Neural progenitor cell (in vitro differentiated cells): ENCODE measurements at regions not wholly inside any gene's neighbourhood (a gene's known extent, or its start where the extent isn't known, plus 50 kb on each side); places are given as distances from the start of the nearest gene placed in this dataset.

ENCODE experiments used
- DNase-seq: peaks from one replicate; pipeline ENCODE4 v3.0.0-alpha.2; 2016; ENCODE audit warnings: low spot score
- H2AFZ ChIP-seq: fragments of 200-600 bp; sonication (generic); replicated peaks from 2 replicates; pipeline ENCODE4 v1.6.1; 2016; ENCODE audit warnings: antibody characterized with exemption
- H3F3A ChIP-seq: fragments of 200-600 bp; sonication (generic); 2 replicates; pipeline ENCODE4 v1.6.1; 2016; ENCODE audit warnings: antibody characterized with exemption, low read depth
- H3K27ac ChIP-seq: fragments of 200-600 bp; sonication (generic); 2 replicates; pipeline ENCODE4 v1.5.1; 2016; ENCODE audit warnings: mild to moderate bottlenecking
- H3K27me3 ChIP-seq: fragments of 200-600 bp; sonication (generic); 2 replicates; pipeline ENCODE4 v1.6.1; 2016; ENCODE audit warnings: mild to moderate bottlenecking, moderate library complexity
- H3K36me3 ChIP-seq: fragments of 200-600 bp; sonication (generic); 2 replicates; pipeline ENCODE4 v1.5.1; 2016
- H3K4me1 ChIP-seq: fragments of 200-600 bp; sonication (generic); 2 replicates; pipeline ENCODE4 v1.6.1; 2016; ENCODE audit warnings: mixed run types
- H3K4me2 ChIP-seq: fragments of 200-600 bp; sonication (generic); 2 replicates; pipeline ENCODE4 v1.6.1; 2016
- H3K4me3 ChIP-seq: fragments of 200-600 bp; sonication (generic); 2 replicates; pipeline ENCODE4 v1.5.1; 2016
- H3K79me2 ChIP-seq: fragments of 200-600 bp; sonication (generic); 2 replicates; pipeline ENCODE4 v1.6.1; 2016; ENCODE audit warnings: low read depth
- H3K9ac ChIP-seq: fragments of 200-600 bp; sonication (generic); 2 replicates; pipeline ENCODE4 v1.6.1; 2016
- H3K9me3 ChIP-seq: fragments of 200-600 bp; sonication (generic); 2 replicates; pipeline ENCODE4 v1.5.1; 2016; ENCODE audit warnings: low read depth
- H4K20me1 ChIP-seq: fragments of 200-600 bp; sonication (generic); 2 replicates; pipeline ENCODE4 v1.6.1; 2016; ENCODE audit warnings: low read depth
- H3K27ac Mint-ChIP-seq: 3 replicates; pipeline ENCODE4 v1.8.0; 2021; ENCODE audit warnings: mixed read lengths
- H3K27me3 Mint-ChIP-seq: 2 replicates; pipeline ENCODE4 v1.8.0; 2022; ENCODE audit warnings: low read depth, mild to moderate bottlenecking, inconsistent platforms, moderate library complexity, mixed read lengths; ENCODE audit not compliant: insufficient read depth
- H3K36me3 Mint-ChIP-seq: 3 replicates; pipeline ENCODE4 v1.8.0; 2021; ENCODE audit warnings: mixed read lengths
- H3K4me1 Mint-ChIP-seq: 3 replicates; pipeline ENCODE4 v1.8.0; 2021; ENCODE audit warnings: mixed read lengths
- H3K4me3 Mint-ChIP-seq: 3 replicates; pipeline ENCODE4 v1.8.0; 2021; ENCODE audit warnings: mild to moderate bottlenecking, moderate library complexity, mixed read lengths
- H3K9me3 Mint-ChIP-seq: 3 replicates; pipeline ENCODE4 v1.8.0; 2020; ENCODE audit warnings: mixed read lengths
- EZH2 ChIP-seq: fragments of 200-600 bp; sonication (generic); IDR thresholded peaks from 2 replicates; pipeline ENCODE4 v1.6.1; 2017; ENCODE audit warnings: antibody characterized with exemption, mild to moderate bottlenecking, moderate library complexity
- EZH2phosphoT487 ChIP-seq: fragments of 200-600 bp; sonication (generic); IDR thresholded peaks from 2 replicates; pipeline ENCODE4 v1.6.1; 2017; ENCODE audit warnings: antibody characterized with exemption
- TF ChIP-seq, protein P1 (sequence below): fragments of 200-600 bp; sonication (generic); IDR thresholded peaks from 2 replicates; pipeline ENCODE4 v1.5.1; 2017; ENCODE audit warnings: antibody characterized with exemption, mild to moderate bottlenecking

GRCh38 chr4:111209706-111210105 lies 586.8 kb upstream of the PITX2 start:
- Mint-ChIP-seq H3K27ac (no peak overlapping the region), H3K27me3 (no peaks in the 10 kb centered on the region), H3K4me3 (no peak overlapping the region), H3K9me3 (no peaks in the 10 kb centered on the region), H3K4me1 (peaks cover 7% of the 10 kb centered on the region), H3K36me3 (no peaks in the 10 kb centered on the region)
- Histone ChIP-seq H3K9ac (no peak overlapping the region), H3K9me3 (no peaks in the 10 kb centered on the region), H2AFZ (no peak overlapping the region), H3K36me3 (no peaks in the 10 kb centered on the region), H3K4me2 (no peak overlapping the region), H4K20me1 (no peaks in the 10 kb centered on the region), H3K4me1 (peaks cover 7% of the 10 kb centered on the region), H3K27ac (no peak overlapping the region), H3K4me3 (no peak overlapping the region), H3K27me3 (no peaks in the 10 kb centered on the region), H3K79me2 (no peaks in the 10 kb centered on the region), H3F3A (no peaks in the 10 kb centered on the region)
- TF ChIP-seq EZH2 (no peak), EZH2phosphoT487 (no peak)
- TF ChIP-seq, protein P1, sequence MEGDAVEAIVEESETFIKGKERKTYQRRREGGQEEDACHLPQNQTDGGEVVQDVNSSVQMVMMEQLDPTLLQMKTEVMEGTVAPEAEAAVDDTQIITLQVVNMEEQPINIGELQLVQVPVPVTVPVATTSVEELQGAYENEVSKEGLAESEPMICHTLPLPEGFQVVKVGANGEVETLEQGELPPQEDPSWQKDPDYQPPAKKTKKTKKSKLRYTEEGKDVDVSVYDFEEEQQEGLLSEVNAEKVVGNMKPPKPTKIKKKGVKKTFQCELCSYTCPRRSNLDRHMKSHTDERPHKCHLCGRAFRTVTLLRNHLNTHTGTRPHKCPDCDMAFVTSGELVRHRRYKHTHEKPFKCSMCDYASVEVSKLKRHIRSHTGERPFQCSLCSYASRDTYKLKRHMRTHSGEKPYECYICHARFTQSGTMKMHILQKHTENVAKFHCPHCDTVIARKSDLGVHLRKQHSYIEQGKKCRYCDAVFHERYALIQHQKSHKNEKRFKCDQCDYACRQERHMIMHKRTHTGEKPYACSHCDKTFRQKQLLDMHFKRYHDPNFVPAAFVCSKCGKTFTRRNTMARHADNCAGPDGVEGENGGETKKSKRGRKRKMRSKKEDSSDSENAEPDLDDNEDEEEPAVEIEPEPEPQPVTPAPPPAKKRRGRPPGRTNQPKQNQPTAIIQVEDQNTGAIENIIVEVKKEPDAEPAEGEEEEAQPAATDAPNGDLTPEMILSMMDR: no peak
- peak; percentile 14 for DNase-seq

DNA sequence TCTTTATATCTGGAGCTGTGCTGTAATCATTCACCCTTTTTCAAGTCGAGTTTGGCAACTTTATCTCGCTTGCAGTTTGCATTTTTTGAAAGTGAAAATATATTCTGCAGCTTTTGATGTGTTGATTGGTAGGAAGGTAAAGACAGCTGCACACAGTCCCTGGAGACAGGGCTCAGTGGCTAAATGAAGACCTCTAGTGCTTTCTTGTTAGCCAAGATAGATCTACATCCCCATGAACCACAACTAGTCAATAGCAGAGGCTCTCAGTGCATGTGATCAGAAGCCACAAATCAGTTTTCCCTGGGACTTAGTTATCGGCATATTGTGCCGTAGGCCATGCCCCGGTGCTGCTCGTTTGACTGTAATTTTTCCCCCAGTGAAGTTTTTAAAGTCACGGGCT lies 587.7 kb upstream of the PITX2 start:
- H3F3A ChIP-seq: no peaks in the 10 kb centered on the region
- no peak overlapping the region for H3K4me3 ChIP-seq
- TF ChIP-seq EZH2phosphoT487: no peak
- no peak for TF ChIP-seq EZH2
- TF ChIP-seq, protein P1: no peak
- H3K4me2 ChIP-seq: no peak overlapping the region
- no peaks in the 10 kb centered on the region for H3K36me3 Mint-ChIP-seq
- H3K4me1 Mint-ChIP-seq: peaks cover 7% of the 10 kb centered on the region
- H2AFZ ChIP-seq: no peak overlapping the region
- H3K27me3 ChIP-seq: no peaks in the 10 kb centered on the region
- H3K27ac Mint-ChIP-seq: no peak overlapping the region
- no peaks in the 10 kb centered on the region for H3K9me3 ChIP-seq
- no peak overlapping the region for H3K4me3 Mint-ChIP-seq
- H3K9ac ChIP-seq: no peak overlapping the region
- H4K20me1 ChIP-seq: no peaks in the 10 kb centered on the region
- DNase-seq: no peak
- H3K27ac ChIP-seq: no peak overlapping the region
- H3K79me2 ChIP-seq: no peaks in the 10 kb centered on the region
- H3K36me3 ChIP-seq: no peaks in the 10 kb centered on the region
- no peaks in the 10 kb centered on the region for H3K9me3 Mint-ChIP-seq
- peaks cover 7% of the 10 kb centered on the region for H3K4me1 ChIP-seq
- H3K27me3 Mint-ChIP-seq: no peaks in the 10 kb centered on the region

GRCh38 chr4:111213531-111213930 lies 590.7 kb upstream of the PITX2 start:
- Mint-ChIP-seq H3K27me3 (peaks cover 2% of the 10 kb centered on the region), H3K36me3 (no peaks in the 10 kb centered on the region), H3K4me3 (no peak overlapping the region), H3K9me3 (no peaks in the 10 kb centered on the region), H3K4me1 (peaks cover 7% of the 10 kb centered on the region), H3K27ac (no peak overlapping the region)
- Histone ChIP-seq H3K79me2 (no peaks in the 10 kb centered on the region), H4K20me1 (no peaks in the 10 kb centered on the region), H3K9ac (no peak overlapping the region), H3K36me3 (no peaks in the 10 kb centered on the region), H3K9me3 (no peaks in the 10 kb centered on the region), H3K4me3 (no peak overlapping the region), H2AFZ (no peak overlapping the region), H3K4me1 (peaks cover 7% of the 10 kb centered on the region), H3K4me2 (no peak overlapping the region), H3K27me3 (no peaks in the 10 kb centered on the region), H3F3A (no peaks in the 10 kb centered on the region), H3K27ac (no peak overlapping the region)
- TF ChIP-seq EZH2 (no peak), EZH2phosphoT487 (no peak)
- TF ChIP-seq, protein P1: no peak
- no peak for DNase-seq

GRCh38 chr4:111214371-111214770 lies 591.5 kb upstream of the PITX2 start:
- H3K9me3 Mint-ChIP-seq: no peaks in the 10 kb centered on the region
- peaks cover 3% of the 10 kb centered on the region for H3K4me1 ChIP-seq
- DNase-seq: no peak
- no peaks in the 10 kb centered on the region for H3K36me3 Mint-ChIP-seq
- H3K4me3 Mint-ChIP-seq: no peak overlapping the region
- no peak overlapping the region for H3K27ac Mint-ChIP-seq
- no peak overlapping the region for H3K27ac ChIP-seq
- H3K4me1 Mint-ChIP-seq: peaks cover 4% of the 10 kb centered on the region
- H3K4me3 ChIP-seq: no peak overlapping the region
- H2AFZ ChIP-seq: no peak overlapping the region
- H4K20me1 ChIP-seq: no peaks in the 10 kb centered on the region
- H3K27me3 ChIP-seq: no peaks in the 10 kb centered on the region
- no peaks in the 10 kb centered on the region for H3K9me3 ChIP-seq
- TF ChIP-seq EZH2phosphoT487 (no peak), EZH2 (no peak)
- TF ChIP-seq, protein P1: no peak
- peaks cover 2% of the 10 kb centered on the region for H3K27me3 Mint-ChIP-seq
- H3K79me2 ChIP-seq: no peaks in the 10 kb centered on the region
- H3F3A ChIP-seq: no peaks in the 10 kb centered on the region
- H3K4me2 ChIP-seq: no peak overlapping the region
- H3K36me3 ChIP-seq: no peaks in the 10 kb centered on the region
- no peak overlapping the region for H3K9ac ChIP-seq
